Stimulated activated CD8-positive, alpha-beta memory T cell treated with anti-CD3 and anti-CD28 coated beads, Interleukin-7, amount 100 ng/mL, for 24 hours (primary cell): ENCODE measurements at regions not wholly inside any gene's neighbourhood (a gene's known extent, or its start where the extent isn't known, plus 50 kb on each side); places are given as distances from the start of the nearest gene placed in this dataset.

Experiments
- DNase-seq: peaks from one replicate; pipeline ENCODE4 v3.0.0-alpha.2; 2020; ENCODE audit warnings: low read depth

DNA sequence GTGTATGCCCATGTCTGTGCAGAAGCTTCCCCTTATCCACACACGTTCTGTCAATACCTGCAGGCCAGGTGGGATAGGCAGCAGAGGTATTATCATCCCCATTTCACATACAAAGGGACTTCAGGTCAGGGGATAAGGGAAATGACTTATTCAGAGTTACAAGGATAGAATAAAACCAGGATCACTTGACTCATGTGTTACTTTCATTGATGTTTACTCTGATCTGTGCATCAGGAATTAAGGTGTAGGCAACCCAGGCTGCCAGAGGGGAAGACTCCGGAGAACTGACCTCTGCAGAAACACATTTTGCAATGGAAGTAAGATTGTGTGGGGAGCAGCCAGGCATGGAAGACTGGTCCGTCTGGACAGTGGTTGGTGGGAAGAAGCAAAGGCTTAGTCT is 74.2 kb upstream of the FSTL4 start:
- no peak for DNase-seq

DNA sequence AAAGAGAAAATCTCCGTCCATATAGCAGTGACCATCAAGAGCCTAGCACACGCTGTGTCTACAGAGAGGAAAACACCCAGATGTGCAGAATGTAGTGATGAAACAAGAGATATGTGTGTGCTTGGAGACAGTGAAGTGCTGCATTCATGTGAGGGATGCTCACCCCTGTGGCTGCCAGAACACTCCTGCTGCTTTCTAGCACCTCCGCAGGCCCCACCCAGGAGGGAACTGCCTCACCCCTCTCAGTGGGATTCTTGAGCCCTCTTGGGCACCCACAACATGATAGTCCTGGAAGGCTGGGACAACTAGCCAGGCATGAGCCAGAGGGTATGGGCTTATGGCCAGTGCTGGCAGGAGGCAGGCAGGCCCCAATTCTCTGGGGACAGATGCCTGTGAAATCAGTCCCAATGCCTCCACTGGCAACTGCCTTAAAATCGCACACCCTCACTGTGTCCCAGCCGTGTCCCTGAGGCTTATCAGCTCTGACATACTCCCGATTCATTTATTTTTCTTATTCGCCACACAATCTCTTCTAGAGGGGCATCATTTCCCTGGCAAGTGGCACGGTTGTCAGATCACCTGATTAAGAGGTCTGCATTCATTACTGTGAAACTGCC is 73.2 kb upstream of the FSTL4 start:
- DNase-seq, result no peak

DNA sequence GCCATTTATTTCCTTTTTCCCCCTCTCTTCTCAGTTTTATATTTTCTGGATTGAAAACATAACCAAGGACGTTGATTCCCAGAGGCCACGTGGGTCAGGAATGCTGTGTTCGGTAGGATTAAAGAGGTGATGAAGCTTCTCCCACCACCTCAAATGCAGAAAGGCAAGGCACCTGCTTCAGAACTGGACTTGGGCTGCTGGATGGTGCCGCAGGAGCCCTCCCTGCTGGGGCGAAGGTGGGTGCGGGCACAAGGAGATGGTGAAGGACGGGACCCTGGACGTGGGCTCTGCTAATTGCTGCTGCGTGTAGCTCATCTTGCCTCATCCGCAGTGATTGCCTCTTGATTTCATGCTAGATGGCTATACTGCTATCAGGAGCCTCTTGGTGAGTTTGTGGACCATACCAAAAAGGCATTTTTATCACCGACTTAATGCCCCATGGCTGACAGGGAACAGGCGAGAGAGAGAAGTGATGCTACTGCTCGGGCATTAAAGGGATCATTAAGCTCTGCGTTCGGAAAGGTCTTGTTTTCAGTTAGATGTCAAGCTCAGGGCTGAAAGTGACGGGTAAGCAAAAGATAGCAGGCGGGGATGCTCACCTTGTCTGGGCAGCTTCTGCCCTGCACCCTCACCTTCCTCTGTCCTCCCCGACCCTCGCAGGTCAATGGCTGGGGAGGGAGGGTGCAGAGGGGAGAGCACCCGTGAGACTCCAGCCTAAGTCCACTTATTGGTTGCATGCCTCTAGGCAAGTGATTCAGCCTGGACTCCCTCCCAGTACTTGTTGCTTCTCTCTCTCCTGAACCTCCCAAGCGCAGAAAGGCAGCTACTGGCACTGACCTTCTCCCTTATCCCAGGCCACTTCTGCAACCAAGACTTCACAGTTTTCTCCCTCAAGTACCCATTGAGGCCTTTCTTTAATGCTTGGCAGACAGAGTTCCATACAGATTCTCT is 71.6 kb upstream of the FSTL4 start:
- DNase-seq, result no peak

DNA sequence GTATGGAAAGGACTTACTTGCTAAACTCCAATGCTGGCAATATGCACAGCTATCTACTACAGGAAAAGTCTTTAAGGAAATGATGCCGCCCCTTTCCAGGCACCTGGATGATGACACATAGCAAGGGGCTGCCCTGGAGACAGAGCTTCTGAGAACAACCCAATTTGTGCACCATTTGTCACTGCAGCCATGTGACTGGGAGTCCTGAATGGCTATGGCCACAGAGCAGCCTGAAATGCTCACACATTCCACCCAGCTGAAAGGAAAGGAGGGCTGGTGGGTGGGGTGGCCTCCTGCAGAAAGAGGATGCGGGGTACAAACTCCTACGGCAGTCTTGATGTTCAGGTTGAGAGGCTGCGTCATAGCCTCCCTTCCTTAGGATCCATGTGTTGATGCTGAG is 70.1 kb upstream of the FSTL4 start:
- no peak for DNase-seq

DNA sequence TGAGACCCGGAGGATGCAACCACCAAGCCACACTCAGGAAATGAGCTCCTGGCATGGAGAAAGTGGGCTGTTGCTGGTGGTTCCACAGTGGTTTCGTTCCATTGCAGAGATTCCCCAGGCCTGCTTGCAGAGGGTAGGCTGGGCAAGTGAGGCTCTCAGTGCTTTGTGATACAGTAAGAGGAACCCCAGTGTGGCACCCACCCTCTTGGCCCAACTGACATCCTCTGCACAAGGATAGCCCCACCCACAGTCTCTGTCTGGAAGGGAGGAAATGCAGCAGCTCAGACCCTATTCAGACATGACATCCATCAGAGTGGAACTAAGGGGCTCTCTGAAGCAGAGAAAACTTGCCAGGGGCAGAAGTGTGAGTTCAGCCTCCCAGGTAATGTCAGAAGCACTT is 69.6 kb upstream of the FSTL4 start:
- no peak for DNase-seq

DNA sequence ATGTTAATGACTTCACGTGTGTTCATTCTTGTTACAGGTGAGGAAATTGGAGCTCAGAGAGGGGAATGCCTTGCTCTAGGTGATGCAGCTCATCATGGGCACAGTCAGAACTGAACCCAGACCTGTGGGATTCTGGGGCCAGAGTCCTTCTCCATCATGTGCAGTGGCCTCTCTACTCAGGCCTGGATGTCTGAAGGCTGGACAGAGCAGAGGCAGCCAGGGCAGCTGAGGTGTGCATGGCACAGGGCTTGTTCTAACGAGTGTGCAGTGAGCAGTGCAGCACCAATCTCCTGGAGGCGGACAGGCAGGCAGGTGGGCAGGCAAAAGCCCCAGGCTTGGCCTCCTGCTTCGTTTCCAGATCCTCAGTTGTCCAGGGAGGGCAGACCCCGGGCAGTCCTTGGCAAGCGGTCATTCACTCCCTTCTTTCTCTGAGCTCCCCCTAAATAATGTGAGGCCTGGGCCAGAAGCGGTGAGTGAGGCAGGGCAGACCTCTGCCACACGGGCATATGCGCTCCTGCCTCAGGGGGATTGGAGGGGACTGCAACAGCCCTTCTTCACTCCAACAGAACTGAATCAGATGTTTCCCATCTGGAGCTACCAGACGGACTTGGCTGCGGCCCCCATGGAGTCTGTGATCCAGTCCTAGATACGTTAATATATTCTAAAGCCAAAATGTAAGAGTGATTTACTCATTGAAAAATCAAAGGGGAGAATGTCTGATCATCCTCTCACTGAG is 68.7 kb upstream of the FSTL4 start:
- no peak for DNase-seq

DNA sequence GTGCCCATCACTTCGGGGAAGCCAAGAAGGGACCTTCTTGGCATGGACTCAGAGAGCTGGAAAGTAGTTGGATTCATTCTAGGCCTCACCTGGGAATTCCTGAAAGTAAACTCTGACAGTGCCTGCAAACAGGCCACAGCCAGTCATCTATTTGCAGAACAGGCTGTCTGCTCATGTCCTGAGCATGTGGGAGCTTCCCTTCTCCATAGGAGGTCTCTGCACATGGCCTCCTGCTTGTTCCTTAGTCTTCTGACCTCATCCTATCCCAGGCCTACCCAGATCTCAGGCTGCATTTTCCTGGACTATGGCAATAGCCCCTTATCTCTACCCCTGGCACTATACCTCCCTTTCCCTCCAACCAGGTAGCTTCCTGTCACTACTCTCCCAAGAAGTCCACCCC is 67.2 kb upstream of the FSTL4 start:
- DNase-seq, result no peak

DNA sequence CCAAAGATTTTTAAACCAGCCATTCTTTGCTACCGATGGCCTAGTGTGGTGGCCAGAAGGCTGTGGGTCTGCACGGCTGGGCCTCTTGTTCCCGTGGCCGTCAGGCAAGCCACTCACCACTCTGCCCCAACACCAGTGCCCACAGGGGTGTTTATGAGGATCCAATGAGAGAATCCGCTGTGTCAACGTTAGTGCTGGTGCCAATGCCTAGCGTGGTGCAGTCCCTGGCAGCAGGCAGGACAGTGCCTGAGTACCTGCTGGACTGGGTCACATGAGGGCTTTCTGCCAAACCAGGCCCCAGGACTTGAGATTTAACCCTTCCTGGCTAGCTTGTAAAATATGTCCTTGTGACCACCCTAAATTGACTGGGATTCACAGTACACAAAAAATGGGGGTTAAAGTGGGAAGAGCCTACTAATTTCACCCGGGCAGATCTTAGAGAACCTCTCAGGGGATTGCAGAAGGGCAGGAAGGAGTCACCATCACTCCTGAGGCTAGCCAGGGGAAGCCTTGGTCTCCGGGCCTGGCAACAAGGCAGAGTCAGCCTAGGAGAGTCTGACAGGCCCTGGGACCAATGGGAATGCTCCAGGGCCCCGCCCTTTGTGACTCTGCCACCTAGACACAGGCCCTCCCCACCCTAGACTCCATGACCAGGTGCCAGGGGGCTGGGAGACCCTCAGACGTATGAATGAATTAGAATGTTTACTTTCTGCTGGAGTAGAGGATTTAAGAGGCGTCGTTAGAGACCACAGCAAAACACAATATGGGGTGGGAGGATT is 63.2 kb upstream of the FSTL4 start:
- DNase-seq, result no peak

DNA sequence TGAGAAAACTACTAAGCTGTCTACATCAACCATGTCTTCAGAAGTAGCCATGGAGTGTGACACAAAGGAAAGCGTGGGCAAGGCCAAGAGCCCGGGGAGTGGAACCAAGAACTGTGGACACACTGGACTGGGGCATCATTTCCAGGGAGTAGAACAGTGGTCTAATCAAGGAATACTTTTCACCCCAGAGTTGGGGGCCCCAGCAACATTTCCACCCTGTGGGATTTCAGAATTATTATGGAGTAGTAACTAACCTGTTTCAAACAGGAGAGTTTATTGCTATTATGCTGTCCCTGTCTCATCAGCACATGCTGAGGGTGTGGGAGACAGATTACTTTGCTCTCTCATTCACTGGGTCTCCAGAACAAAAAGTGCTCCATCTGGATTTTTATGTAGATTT is 58.0 kb upstream of the FSTL4 start:
- no peak for DNase-seq

DNA sequence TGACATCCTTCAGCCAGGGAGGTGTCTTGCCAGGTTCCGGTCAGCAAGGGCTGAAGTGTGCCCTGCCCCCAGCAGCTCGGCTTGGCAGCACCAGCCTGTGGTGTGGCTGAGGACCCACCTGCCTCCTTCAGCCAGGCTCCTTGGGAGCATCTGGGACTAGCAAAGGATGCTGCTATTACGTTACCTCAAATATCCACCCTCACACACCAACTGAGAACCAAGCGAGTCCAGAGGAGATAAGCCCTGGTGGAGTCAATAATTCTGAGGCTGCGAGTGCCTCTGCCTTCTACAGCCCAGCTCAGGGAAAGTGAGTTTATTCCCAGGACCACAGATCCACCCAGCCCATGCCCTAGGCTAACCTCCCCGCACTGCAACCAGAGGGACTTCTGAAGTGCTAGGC is 57.1 kb upstream of the FSTL4 start:
- DNase-seq, result no peak

DNA sequence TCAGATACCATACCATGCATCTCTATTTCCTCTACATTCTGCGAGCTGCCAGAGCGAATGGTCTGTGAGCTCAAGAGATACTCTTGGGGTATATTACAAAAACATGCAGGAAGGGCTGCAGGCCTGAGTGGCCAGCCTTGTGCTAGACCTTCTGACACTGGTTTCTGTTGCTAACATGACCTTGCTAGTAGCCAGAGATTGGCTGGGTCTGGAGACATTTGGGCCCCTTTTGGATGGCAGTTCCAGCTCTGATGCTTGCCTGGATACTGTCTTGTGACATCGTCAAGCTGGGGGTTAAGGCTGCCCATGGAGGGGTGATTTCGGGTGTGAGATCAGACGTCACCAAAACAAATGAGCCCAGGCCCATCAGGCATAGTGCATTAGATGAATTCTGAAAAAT is 56.1 kb upstream of the FSTL4 start:
- DNase-seq, result no peak

DNA sequence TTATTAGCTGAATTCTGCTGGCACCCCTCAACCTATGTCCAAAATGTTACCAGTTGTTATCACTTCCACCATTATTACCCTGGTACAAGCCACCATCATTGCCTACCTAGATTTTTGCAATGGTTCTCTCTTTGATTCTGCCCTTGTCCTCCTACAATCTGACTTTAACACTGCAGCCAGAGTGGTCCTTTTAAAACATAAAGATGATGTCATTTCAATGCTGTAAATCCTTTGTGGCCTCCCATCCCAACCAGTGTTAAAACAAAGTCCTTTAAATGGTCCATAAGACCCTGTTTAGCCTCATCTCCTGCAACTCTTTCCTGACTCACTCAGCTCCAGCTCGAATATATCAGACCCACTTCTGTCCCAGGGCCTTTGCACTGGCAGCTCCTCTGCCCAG is 54.9 kb upstream of the FSTL4 start:
- no peak for DNase-seq

DNA sequence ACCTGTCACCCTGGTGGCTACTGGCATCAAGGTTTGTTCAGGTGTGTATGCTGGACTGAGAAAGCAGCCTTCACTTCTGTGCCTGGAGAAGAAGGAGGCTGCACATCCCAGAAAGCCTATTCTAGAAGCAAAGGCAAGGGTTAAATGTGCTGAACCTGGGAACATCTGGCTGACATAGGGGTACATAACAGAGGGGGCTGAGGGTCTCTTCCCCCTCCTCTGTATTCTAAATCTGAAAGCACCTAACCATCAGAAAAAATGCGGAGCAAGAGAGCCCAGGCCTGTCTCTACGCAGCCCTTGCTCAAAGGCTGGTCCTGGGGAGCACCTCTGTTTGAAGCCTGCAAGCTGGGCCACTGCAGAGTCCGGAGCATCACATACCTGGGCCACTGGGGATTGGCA is 53.2 kb upstream of the FSTL4 start:
- no peak for DNase-seq

DNA sequence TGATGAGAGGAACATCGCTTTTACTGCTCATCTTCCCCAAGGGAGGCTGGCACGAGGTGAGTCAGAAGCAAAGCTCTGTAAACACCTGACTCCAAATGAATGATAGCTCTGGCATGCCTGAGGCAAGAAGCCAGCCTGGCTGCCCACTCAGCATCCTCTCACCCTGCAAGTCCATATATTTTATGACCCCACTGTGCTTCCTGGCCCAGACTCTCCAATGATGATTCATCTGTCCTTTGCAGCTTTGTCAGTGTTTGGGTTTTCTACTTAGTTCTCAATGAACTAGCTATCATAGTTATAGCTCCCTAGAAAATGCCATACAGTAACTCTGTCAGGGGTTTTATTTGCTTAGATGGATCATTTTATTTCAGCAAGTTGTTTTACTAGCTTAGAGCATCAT is 52.1 kb upstream of the FSTL4 start:
- no peak for DNase-seq

DNA sequence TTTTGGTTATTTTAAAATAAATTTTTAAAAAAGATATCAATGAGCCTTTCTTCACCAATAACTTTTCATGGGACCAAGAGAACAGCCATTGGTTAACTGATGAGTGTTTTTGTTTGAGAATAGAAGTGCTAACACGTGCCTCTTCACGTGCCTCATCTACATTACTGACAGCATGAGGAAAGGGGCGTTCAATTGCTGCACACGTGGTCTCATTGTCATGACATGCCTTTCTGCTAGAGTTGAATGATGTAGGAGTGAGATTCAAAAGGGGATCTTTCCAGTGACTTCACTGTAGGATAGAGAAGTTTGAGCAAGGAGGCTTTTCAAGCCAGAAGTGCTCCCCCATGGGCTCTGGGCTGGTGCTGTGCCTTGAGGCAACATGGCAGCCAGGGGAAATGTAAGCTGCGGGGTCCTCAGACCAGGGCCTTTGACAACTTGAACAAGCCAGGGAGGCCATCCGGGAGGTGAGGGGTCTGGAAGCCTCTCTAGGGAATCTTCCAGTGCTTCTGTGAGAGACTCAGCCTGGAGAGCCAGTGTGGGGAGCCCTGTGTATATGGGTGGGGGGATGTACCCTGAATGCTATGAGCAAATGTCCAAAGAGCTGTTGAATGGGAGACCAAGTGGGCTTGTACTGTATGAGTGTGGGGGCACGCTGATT is 51.2 kb upstream of the FSTL4 start:
- DNase-seq, result no peak

DNA sequence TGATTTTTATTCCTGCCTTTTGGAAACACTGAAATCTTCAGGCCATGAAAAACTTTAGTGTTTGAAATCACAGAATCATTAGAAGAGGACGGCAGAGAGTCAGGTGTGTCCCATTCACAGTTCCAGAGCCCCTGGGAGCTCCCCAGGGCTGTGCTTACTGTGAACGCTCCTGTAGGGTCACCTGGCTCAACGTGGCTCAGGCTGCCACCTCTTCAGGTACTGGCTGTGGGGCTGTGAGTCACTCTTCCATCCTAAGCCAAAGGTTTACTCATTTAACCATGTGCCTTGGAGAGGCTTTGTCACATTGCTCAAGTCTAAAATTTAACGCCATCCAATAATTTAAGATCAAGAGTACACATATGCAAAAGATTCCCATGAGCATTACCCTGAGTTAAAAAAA is 50.2 kb upstream of the FSTL4 start:
- no peak for DNase-seq
